HTR-8/SVneo (cell line): ENCODE measurements at regions not wholly inside any gene's neighbourhood (a gene's known extent, or its start where the extent isn't known, plus 50 kb on each side); places are given as distances from the start of the nearest gene placed in this dataset.

Experiments
- DNase-seq: peaks from one replicate; pipeline ENCODE4 v3.0.0; 2011; ENCODE audit warnings: low spot score, mixed read lengths; ENCODE audit not compliant: insufficient read length
- FAIRE-seq: peaks from 2 replicates; lab custom pipeline; 2011; peaks lifted over from hg19 to GRCh38; lab: Jason Lieb, UNC

GRCh38 chr1:4530166-4530785 is 124.1 kb upstream of the AJAP1 start:
- FAIRE-seq (no peak), DNase-seq (no peak)

- DNase-seq (no peak), FAIRE-seq (no peak)
Measured at GRCh38 chr1:4531842-4532241, 122.6 kb upstream of the AJAP1 start.

GRCh38 chr1:4532656-4533055 is 121.8 kb upstream of the AJAP1 start:
- DNase-seq (no peak), FAIRE-seq (no peak)

GRCh38 chr1:4546911-4547310 is 107.5 kb upstream of the AJAP1 start:
- no peak for FAIRE-seq

GRCh38 chr1:4549930-4550329 is 104.5 kb upstream of the AJAP1 start:
- DNase-seq (no peak), FAIRE-seq (no peak)

More at GRCh38 chr1:4546911-4547310, 107.5 kb upstream of the AJAP1 start:
- DNase-seq: no peak

- DNase-seq (no peak), FAIRE-seq (no peak)
Measured at GRCh38 chr1:4550941-4551340, 103.5 kb upstream of the AJAP1 start.

- FAIRE-seq (no peak), DNase-seq (no peak)
Measured at GRCh38 chr1:4551706-4552105, 102.7 kb upstream of the AJAP1 start.

GRCh38 chr1:4553761-4554160 is 100.6 kb upstream of the AJAP1 start:
- no peak for DNase-seq
- no peak for FAIRE-seq

GRCh38 chr1:4554271-4554865 is 100.0 kb upstream of the AJAP1 start:
- no peak for DNase-seq

GRCh38 chr1:4557949-4558348 is 96.5 kb upstream of the AJAP1 start:
- no peak for FAIRE-seq
- DNase-seq: no peak

More at GRCh38 chr1:4554271-4554865, 100.0 kb upstream of the AJAP1 start:
- no peak for FAIRE-seq

GRCh38 chr1:4561205-4561604 is 93.2 kb upstream of the AJAP1 start:
- no peak for FAIRE-seq
- no peak for DNase-seq

GRCh38 chr1:4562321-4562720 is 92.1 kb upstream of the AJAP1 start:
- no peak for FAIRE-seq
- no peak for DNase-seq

- DNase-seq: no peak
- FAIRE-seq: no peak
Measured at GRCh38 chr1:4563586-4563985, 90.8 kb upstream of the AJAP1 start.

GRCh38 chr1:4564051-4564450 is 90.4 kb upstream of the AJAP1 start:
- FAIRE-seq (no peak), DNase-seq (no peak)

- FAIRE-seq (no peak), DNase-seq (no peak)
Measured at GRCh38 chr1:4565166-4565565, 89.2 kb upstream of the AJAP1 start.

GRCh38 chr1:4565801-4566449 is 88.5 kb upstream of the AJAP1 start:
- no peak for FAIRE-seq
- DNase-seq: no peak

- FAIRE-seq: no peak
Measured at GRCh38 chr1:4571263-4571662, 83.1 kb upstream of the AJAP1 start.

GRCh38 chr1:4573526-4573925 is 80.9 kb upstream of the AJAP1 start:
- FAIRE-seq: no peak
- DNase-seq: no peak

More at GRCh38 chr1:4571263-4571662, 83.1 kb upstream of the AJAP1 start:
- DNase-seq: no peak

- DNase-seq (no peak), FAIRE-seq (no peak)
Measured at GRCh38 chr1:4581807-4582206, 72.6 kb upstream of the AJAP1 start.

- FAIRE-seq (no peak), DNase-seq (no peak)
Measured at GRCh38 chr1:4584449-4584848, 70.0 kb upstream of the AJAP1 start.

GRCh38 chr1:4585216-4585615 is 69.2 kb upstream of the AJAP1 start:
- DNase-seq (peak; percentile 19), FAIRE-seq (no peak)

GRCh38 chr1:4585705-4586104 is 68.7 kb upstream of the AJAP1 start:
- FAIRE-seq (no peak), DNase-seq (no peak)
